ENCODE measurements at regions not wholly inside any gene's neighbourhood (a gene's known extent, or its start where the extent isn't known, plus 50 kb on each side); places are given as distances from the start of the nearest gene placed in this dataset.
"Not testable (repeated sequence)": the region's sequence is repeated elsewhere in the genome, so short reads cannot be mapped to it uniquely, and the experiment has no call there.

DNA sequence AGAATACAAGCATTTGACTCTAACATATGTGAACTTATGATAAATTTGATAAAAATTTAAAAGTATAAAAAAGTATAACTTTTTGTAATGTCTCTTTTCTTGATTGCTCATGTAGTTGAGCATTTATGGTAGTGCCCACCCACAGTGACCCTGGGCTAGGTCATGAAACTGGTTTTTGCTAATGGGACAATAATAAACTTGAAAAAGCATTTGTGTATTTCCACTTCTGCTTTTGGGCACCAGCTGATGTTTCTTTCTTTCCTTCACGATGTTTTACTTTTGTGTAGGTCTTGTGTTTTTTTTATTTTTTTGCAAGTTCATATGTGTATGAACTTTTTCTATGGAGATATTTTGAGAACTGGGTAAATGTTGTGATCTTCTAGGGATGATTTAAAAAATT, 313.1 kb downstream of the CBLL2 start:
- no peak overlapping the region for H3K4me3 ChIP-seq (ENCODE audit: low read depth, low read length)
- no peak overlapping the region for H3K27ac ChIP-seq
- no peak overlapping the region for H2AFZ ChIP-seq
- no peaks in the 10 kb centered on the region for H3K9me3 ChIP-seq (ENCODE audit: control insufficient read depth, low read length)
- no peaks in the 10 kb centered on the region for H3K27me3 ChIP-seq (ENCODE audit: control insufficient read depth, insufficient read depth, low read length)
- no peaks in the 10 kb centered on the region for H3K4me1 ChIP-seq
- no peak overlapping the region for H3K4me2 ChIP-seq (ENCODE audit: low read length)
- TF ChIP-seq, protein P1, sequence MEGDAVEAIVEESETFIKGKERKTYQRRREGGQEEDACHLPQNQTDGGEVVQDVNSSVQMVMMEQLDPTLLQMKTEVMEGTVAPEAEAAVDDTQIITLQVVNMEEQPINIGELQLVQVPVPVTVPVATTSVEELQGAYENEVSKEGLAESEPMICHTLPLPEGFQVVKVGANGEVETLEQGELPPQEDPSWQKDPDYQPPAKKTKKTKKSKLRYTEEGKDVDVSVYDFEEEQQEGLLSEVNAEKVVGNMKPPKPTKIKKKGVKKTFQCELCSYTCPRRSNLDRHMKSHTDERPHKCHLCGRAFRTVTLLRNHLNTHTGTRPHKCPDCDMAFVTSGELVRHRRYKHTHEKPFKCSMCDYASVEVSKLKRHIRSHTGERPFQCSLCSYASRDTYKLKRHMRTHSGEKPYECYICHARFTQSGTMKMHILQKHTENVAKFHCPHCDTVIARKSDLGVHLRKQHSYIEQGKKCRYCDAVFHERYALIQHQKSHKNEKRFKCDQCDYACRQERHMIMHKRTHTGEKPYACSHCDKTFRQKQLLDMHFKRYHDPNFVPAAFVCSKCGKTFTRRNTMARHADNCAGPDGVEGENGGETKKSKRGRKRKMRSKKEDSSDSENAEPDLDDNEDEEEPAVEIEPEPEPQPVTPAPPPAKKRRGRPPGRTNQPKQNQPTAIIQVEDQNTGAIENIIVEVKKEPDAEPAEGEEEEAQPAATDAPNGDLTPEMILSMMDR (IDR thresholded peaks at IDR 0.05), result no peak
- H3K9ac ChIP-seq, result no peak overlapping the region
- no peaks in the 10 kb centered on the region for H3K36me3 ChIP-seq (ENCODE audit: control insufficient read depth, insufficient read depth, low read length)
- H3K79me2 ChIP-seq, result no peaks in the 10 kb centered on the region

DNA sequence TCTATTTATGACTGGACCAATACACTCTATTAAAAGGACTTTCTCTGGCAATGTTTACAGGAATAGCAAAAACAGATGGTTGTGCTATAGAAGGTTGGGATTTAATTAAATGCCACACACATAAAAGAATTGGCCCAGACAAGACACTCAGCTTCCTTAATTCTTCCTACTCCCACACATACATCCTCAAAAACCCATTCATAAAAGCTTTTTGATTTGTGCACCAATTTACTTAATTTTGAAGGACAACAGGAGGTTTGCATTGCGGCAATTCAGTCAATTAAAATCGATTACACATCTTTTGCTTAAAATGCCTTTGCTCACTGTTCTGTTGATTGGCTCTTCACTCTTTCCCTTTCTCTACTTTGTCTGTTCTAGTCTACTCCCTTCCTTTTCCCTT, 317.1 kb downstream of the CBLL2 start:
- H3K36me3 ChIP-seq (ENCODE audit: control insufficient read depth, insufficient read depth, low read length), result no peaks in the 10 kb centered on the region
- H3K27ac ChIP-seq, result no peak overlapping the region
- TF ChIP-seq, protein P1 (IDR thresholded peaks at IDR 0.05), result no peak
- no peaks in the 10 kb centered on the region for H3K27me3 ChIP-seq (ENCODE audit: control insufficient read depth, insufficient read depth, low read length)
- no peak overlapping the region for H3K9ac ChIP-seq
- H3K4me2 ChIP-seq (ENCODE audit: low read length), result no peak overlapping the region
- no peak overlapping the region for H3K4me3 ChIP-seq (ENCODE audit: low read depth, low read length)
- no peaks in the 10 kb centered on the region for H3K79me2 ChIP-seq
- no peaks in the 10 kb centered on the region for H3K4me1 ChIP-seq
- H2AFZ ChIP-seq, result no peak overlapping the region
- no peaks in the 10 kb centered on the region for H3K9me3 ChIP-seq (ENCODE audit: control insufficient read depth, low read length)

DNA sequence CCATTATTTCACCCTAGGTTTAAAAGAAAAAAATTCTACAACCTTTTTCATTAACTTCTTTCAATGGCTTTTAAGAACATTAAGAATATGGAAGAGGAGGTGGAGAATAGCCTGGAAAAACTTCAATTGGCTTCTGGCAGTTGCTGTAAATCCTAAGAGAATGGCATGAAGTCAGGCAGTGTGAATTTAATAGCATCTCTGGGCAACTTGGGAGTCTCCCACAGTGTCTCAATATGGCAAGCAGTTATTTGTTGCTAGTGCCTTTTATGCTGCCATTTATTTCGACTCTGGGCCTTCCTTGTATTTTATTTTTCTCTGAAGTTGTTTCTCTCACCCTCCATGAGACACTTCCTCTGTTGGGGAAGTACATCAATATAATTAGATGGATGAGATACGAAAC, 322.1 kb downstream of the CBLL2 start:
- Histone ChIP-seq H3K4me2 (ENCODE audit: low read length) (no peak overlapping the region), H3K79me2 (no peaks in the 10 kb centered on the region), H2AFZ (no peak overlapping the region), H3K27me3 (ENCODE audit: control insufficient read depth, insufficient read depth, low read length) (no peaks in the 10 kb centered on the region), H3K9ac (no peak overlapping the region), H3K27ac (no peak overlapping the region), H3K9me3 (ENCODE audit: control insufficient read depth, low read length) (no peaks in the 10 kb centered on the region), H3K4me3 (ENCODE audit: low read depth, low read length) (no peak overlapping the region), H3K36me3 (ENCODE audit: control insufficient read depth, insufficient read depth, low read length) (no peaks in the 10 kb centered on the region), H3K4me1 (no peaks in the 10 kb centered on the region)
- TF ChIP-seq, protein P1 (IDR thresholded peaks at IDR 0.05), result no peak

DNA sequence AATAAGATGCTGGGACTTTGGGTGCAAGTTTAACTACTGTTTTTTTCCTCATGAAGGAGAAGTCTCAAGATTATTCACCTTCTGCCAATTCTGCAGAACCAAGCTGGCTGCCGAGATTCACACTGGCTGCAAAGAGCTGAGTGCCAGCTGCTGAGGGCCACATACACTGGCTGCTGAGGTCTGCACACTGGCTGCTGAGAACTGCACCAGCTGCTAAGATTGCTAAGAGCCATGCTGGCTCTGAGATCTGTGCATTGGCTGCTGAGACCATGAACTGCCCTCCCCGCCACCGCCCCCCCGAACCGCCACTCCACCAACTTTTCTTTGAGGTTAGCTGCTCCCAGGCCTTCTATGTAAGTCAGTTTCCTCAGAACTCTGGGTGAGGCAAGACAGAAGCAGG, 330.3 kb downstream of the CBLL2 start:
- TF ChIP-seq, protein P1 (IDR thresholded peaks at IDR 0.05), result no peak
- no peaks in the 10 kb centered on the region for H3K9me3 ChIP-seq (ENCODE audit: control insufficient read depth, low read length)
- no peak overlapping the region for H3K27ac ChIP-seq
- H3K27me3 ChIP-seq (ENCODE audit: control insufficient read depth, insufficient read depth, low read length), result no peaks in the 10 kb centered on the region
- no peak overlapping the region for H3K9ac ChIP-seq
- H3K36me3 ChIP-seq (ENCODE audit: control insufficient read depth, insufficient read depth, low read length), result no peaks in the 10 kb centered on the region
- no peak overlapping the region for H3K4me3 ChIP-seq (ENCODE audit: low read depth, low read length)
- no peak overlapping the region for H2AFZ ChIP-seq
- no peaks in the 10 kb centered on the region for H3K4me1 ChIP-seq
- H3K4me2 ChIP-seq (ENCODE audit: low read length), result no peak overlapping the region
- no peaks in the 10 kb centered on the region for H3K79me2 ChIP-seq

DNA sequence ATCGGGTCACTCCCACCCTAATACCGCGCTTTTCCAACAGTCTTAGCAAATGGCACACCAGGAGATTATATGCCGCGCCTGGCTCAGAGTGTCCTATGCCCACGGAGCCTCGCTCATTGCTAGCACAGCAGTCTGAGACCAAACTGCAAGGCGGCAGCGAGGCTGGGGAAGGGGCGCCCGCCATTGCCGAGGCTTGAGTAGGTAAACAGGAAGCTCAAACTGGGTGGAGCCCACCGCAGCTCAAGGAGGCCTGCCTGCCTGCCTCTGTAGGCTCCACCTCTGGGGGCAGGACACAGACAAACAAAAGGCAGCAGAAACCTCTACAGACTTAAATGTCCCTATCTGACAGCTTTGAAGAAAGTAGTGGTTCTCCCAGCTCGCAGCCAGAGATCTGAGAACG, 336.7 kb downstream of the CBLL2 start:
- not testable (repeated sequence) for H3K27me3 ChIP-seq (ENCODE audit: control insufficient read depth, insufficient read depth, low read length); H3K27ac ChIP-seq; H3K4me3 ChIP-seq (ENCODE audit: low read depth, low read length); H3K36me3 ChIP-seq (ENCODE audit: control insufficient read depth, insufficient read depth, low read length); H3K79me2 ChIP-seq; H2AFZ ChIP-seq; H3K9me3 ChIP-seq (ENCODE audit: control insufficient read depth, low read length); H3K4me1 ChIP-seq; H3K4me2 ChIP-seq (ENCODE audit: low read length); H3K9ac ChIP-seq
